DND-41 (cell line): ENCODE measurements at regions not wholly inside any gene's neighbourhood (a gene's known extent, or its start where the extent isn't known, plus 50 kb on each side); places are given as distances from the start of the nearest gene placed in this dataset.

ENCODE experiments used
- ATAC-seq: fragments of 200-7000 bp; cut with Tn5 transposase; 3 replicates; pipeline ENCODE4 v1.9.1; 2021; ENCODE audit warnings: low read depth; ENCODE audit not compliant: insufficient read depth
- DNase-seq: peaks from one replicate; pipeline ENCODE4 v3.0.0-alpha.2; 2020
- H2AFZ ChIP-seq: 2 replicates; pipeline ENCODE4 v1.6.0; 2012; ENCODE audit warnings: low read depth, low read length
- H3K27ac ChIP-seq: 2 replicates; pipeline ENCODE4 v1.5.1; 2012; ENCODE audit warnings: low read length, inconsistent platforms
- H3K27me3 ChIP-seq: fragments of 200-600 bp; sonication (generic); 2 replicates; pipeline ENCODE4 v1.6.0; 2012; ENCODE audit warnings: low read length, mild to moderate bottlenecking, inconsistent platforms; ENCODE audit not compliant: insufficient read depth, poor library complexity
- H3K36me3 ChIP-seq: 2 replicates; pipeline ENCODE4 v1.5.1; 2012; ENCODE audit warnings: low read length, inconsistent platforms; ENCODE audit not compliant: insufficient read depth
- H3K4me1 ChIP-seq: 2 replicates; pipeline ENCODE4 v1.5.1; 2012; ENCODE audit warnings: mild to moderate bottlenecking, low read length; ENCODE audit not compliant: insufficient read depth
- H3K4me2 ChIP-seq: 2 replicates; pipeline ENCODE4 v1.6.0; 2012; ENCODE audit warnings: mild to moderate bottlenecking, moderate library complexity, low read length, inconsistent platforms; ENCODE audit not compliant: insufficient read depth
- H3K4me3 ChIP-seq, 2 experiments: fragments of 200-600 bp in 1 of 2; shearing (Covaris generic) in 1 of 2; 2 replicates each; pipeline ENCODE4 v1.5.1; 2012 to 2016; ENCODE audit warnings: inconsistent platforms in 2 of 2, low read length in 2 of 2, mild to moderate bottlenecking in 2 of 2, low read depth in 1 of 2, moderate library complexity in 1 of 2
- H3K79me2 ChIP-seq: 2 replicates; pipeline ENCODE4 v1.6.0; 2012; ENCODE audit warnings: low read length, inconsistent platforms; ENCODE audit not compliant: insufficient read depth
- H3K9ac ChIP-seq: 2 replicates; pipeline ENCODE4 v1.6.0; 2012; ENCODE audit warnings: low read depth, mild to moderate bottlenecking, inconsistent platforms, low read length, moderate library complexity
- H3K9me3 ChIP-seq: 2 replicates; pipeline ENCODE4 v1.5.1; 2012; ENCODE audit warnings: low read length, moderate library complexity, mild to moderate bottlenecking, inconsistent platforms; ENCODE audit not compliant: insufficient read depth, severe bottlenecking
- H4K20me1 ChIP-seq: 2 replicates; pipeline ENCODE4 v1.6.0; 2012; ENCODE audit warnings: low read length; ENCODE audit not compliant: insufficient read depth
- EZH2 ChIP-seq: IDR thresholded peaks from 3 replicates; pipeline ENCODE4 v1.6.1; 2012; ENCODE audit warnings: borderline replicate concordance, low read depth, mild to moderate bottlenecking, moderate library complexity, low read length, inconsistent platforms; ENCODE audit not compliant: severe bottlenecking
- TF ChIP-seq, protein P1 (sequence below): IDR thresholded peaks from 2 replicates; pipeline ENCODE4 v1.5.1; 2012; ENCODE audit warnings: borderline replicate concordance, low read length, moderate library complexity, mild to moderate bottlenecking; ENCODE audit not compliant: poor library complexity, severe bottlenecking; ENCODE audit errors: extremely low read depth

DNA sequence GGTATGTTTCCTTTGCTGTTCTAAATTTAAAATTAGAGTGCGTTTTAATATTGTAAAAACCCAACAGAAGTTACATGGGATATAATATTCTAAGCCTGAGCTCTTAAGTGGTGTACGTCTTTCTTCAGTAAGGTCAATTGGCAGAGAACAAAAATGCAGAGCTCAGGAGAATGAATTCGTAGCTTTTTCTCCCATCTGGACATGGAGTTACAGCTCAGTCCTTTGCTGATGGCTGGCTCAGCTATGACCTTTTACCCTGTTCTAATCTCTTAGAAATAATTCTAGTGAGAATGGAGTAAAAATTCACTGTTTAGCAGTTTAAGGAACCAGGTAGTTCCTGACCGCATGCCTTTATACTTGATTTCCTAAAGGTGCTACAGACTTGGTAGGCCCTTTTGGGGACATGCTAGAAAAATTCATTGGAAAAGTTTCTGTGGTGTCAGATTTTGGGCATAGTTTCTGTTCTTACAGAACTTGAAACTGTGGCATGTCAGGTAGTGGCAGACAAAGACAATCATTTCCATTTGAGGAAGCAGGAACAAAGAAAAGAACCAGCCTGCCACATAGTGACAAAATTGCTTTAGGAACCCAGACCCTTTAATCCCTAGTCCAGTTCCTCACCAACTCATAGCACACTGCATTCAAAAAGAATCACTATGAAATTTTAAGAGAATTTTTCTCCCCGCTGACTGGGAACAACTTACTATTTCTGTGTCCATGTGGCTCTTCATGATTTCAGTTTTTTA lies 566.8 kb upstream of the ZNF804A start:
- no peak for TF ChIP-seq EZH2
- TF ChIP-seq, protein P1, sequence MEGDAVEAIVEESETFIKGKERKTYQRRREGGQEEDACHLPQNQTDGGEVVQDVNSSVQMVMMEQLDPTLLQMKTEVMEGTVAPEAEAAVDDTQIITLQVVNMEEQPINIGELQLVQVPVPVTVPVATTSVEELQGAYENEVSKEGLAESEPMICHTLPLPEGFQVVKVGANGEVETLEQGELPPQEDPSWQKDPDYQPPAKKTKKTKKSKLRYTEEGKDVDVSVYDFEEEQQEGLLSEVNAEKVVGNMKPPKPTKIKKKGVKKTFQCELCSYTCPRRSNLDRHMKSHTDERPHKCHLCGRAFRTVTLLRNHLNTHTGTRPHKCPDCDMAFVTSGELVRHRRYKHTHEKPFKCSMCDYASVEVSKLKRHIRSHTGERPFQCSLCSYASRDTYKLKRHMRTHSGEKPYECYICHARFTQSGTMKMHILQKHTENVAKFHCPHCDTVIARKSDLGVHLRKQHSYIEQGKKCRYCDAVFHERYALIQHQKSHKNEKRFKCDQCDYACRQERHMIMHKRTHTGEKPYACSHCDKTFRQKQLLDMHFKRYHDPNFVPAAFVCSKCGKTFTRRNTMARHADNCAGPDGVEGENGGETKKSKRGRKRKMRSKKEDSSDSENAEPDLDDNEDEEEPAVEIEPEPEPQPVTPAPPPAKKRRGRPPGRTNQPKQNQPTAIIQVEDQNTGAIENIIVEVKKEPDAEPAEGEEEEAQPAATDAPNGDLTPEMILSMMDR, result no peak
- H3K4me1 ChIP-seq, result no peaks in the 10 kb centered on the region
- no peaks in the 10 kb centered on the region for H3K36me3 ChIP-seq
- H3K27ac ChIP-seq, result no peak overlapping the region
- H3K79me2 ChIP-seq, result no peaks in the 10 kb centered on the region
- no peak overlapping the region for H3K4me2 ChIP-seq
- ATAC-seq (no peak), DNase-seq (no peak)
- H2AFZ ChIP-seq, result no peak overlapping the region
- no peaks in the 10 kb centered on the region for H3K9me3 ChIP-seq
- no peak overlapping the region for H3K9ac ChIP-seq
- H3K4me3 ChIP-seq, result no peak overlapping the region
- H3K27me3 ChIP-seq, result no peaks in the 10 kb centered on the region
- H4K20me1 ChIP-seq, result no peaks in the 10 kb centered on the region

DNA sequence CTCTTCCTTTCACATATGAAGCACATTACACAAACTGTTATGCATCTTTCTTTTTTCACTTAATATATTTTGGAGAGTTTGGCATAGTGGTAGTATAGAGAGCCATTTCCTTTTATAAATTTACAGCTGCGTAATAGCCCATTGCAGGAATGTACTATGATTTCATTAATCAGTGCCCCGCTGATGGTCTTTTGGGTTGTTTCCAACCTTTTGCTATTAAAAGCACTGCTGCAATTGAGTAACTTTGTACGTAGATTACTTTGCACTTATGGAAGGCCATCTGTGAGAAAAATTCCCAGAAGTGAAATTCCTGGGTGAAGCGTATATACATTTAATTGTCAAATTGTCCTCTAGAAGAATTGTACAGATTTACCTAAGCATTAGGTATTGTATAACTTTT lies 565.3 kb upstream of the ZNF804A start:
- Histone ChIP-seq H3K79me2 (no peaks in the 10 kb centered on the region), H3K4me2 (no peak overlapping the region), H2AFZ (no peak overlapping the region)

DNA sequence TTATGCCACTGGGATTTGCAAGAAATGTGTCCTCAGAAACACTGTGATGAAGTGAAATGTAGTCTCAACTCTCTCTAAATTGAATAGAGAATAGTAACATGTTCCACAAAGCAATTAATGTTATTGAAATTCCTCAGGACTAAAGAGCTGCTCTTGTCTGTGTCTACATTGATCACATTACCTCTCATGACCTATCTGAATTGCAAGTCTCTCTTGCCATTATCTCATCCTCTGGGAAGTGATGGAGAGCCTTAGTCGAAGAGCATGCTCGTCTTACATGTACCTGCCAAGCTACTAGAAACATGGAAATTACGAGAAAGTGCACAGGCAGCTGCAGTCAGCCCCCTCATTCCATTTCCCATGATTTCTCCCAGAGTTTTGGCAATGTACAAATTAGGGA lies 561.1 kb upstream of the ZNF804A start:
- ATAC-seq, result no peak
- Histone ChIP-seq H3K27ac (no peak overlapping the region), H3K9me3 (no peaks in the 10 kb centered on the region), H3K9ac (no peak overlapping the region), H3K36me3 (no peaks in the 10 kb centered on the region), H3K4me2 (no peak overlapping the region), H3K27me3 (no peaks in the 10 kb centered on the region), H4K20me1 (no peaks in the 10 kb centered on the region), H3K4me3 (no peak overlapping the region), H2AFZ (no peak overlapping the region), H3K79me2 (no peaks in the 10 kb centered on the region), H3K4me1 (no peaks in the 10 kb centered on the region)
- TF ChIP-seq EZH2, result no peak
- TF ChIP-seq, protein P1, result no peak
- no peak for DNase-seq

More for the DNA sequence above, 565.3 kb upstream of the ZNF804A start:
- Histone ChIP-seq H3K27me3 (no peaks in the 10 kb centered on the region), H3K36me3 (no peaks in the 10 kb centered on the region), H3K27ac (no peak overlapping the region), H3K4me3 (no peak overlapping the region), H3K9me3 (no peaks in the 10 kb centered on the region), H4K20me1 (no peaks in the 10 kb centered on the region), H3K9ac (no peak overlapping the region), H3K4me1 (no peaks in the 10 kb centered on the region)
- TF ChIP-seq EZH2, result no peak
- TF ChIP-seq, protein P1, result no peak
- ATAC-seq (no peak), DNase-seq (no peak)

DNA sequence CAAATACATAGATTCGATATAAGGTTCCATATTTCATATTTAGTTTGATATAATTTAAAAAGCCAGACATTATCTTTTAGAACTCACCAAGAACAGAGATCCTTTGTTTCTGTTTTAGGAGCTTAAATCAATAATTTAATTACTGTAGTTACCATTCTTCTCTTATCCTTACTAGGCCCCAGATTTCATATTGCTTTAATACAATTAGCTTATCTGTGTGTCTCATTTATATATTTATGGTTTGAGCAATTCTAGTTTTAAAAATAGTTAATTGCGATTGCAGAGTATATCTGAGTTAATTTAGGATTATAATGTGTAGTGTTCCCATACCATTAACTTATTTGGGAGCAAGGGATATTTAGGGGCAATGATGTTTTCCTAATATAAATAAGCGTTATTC lies 558.8 kb upstream of the ZNF804A start:
- no peak overlapping the region for H2AFZ ChIP-seq
- no peaks in the 10 kb centered on the region for H3K4me1 ChIP-seq
- no peak overlapping the region for H3K9ac ChIP-seq
- DNase-seq, result no peak
- no peaks in the 10 kb centered on the region for H3K27me3 ChIP-seq
- no peak for ATAC-seq
- no peaks in the 10 kb centered on the region for H4K20me1 ChIP-seq
- no peaks in the 10 kb centered on the region for H3K36me3 ChIP-seq
- H3K4me3 ChIP-seq, result no peak overlapping the region
- TF ChIP-seq, protein P1, result no peak
- no peak for TF ChIP-seq EZH2
- no peak overlapping the region for H3K4me2 ChIP-seq
- H3K9me3 ChIP-seq, result no peaks in the 10 kb centered on the region
- no peaks in the 10 kb centered on the region for H3K79me2 ChIP-seq
- no peak overlapping the region for H3K27ac ChIP-seq
